ENCODE measurements at regions not wholly inside any gene's neighbourhood (a gene's known extent, or its start where the extent isn't known, plus 50 kb on each side); places are given as distances from the start of the nearest gene placed in this dataset.
"Not testable (repeated sequence)": the region's sequence is repeated elsewhere in the genome, so short reads cannot be mapped to it uniquely, and the experiment has no call there.

- TF ChIP-seq FOXP2 (optimal IDR thresholded peaks at IDR 0.05; ENCODE audit: control extremely low read depth, extremely low read length, insufficient read depth); EZH2 (IDR thresholded peaks at IDR 0.05); POLR2AphosphoS5 (IDR thresholded peaks at IDR 0.05; ENCODE audit: borderline replicate concordance, low read depth, low read length): not testable (repeated sequence)
Observed at GRCh38 chr7:51389952-51390351, 73.3 kb upstream of the COBL start.
